ENCODE measurements at regions not wholly inside any gene's neighbourhood (a gene's known extent, or its start where the extent isn't known, plus 50 kb on each side); places are given as distances from the start of the nearest gene placed in this dataset.

DNA sequence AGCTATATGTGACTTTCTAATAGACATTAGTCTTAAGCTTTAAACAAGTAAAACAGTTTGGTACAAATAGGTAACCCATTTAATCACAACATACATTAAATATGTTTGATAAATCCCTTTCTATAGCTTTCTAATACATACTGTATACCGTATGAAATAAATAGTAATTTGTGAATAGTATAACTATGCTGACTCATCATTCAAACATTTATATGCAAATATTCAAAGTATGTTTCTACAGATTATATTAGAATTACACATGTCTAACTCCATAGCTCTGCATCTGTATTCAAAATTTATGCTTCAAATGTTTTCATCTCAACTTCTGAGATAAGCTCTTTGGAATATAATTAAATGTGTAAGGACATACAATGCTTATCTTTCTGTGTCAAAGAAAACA lies 142.7 kb upstream of the ZNF804A start:
- no peak for TF ChIP-seq EZH2 (IDR thresholded peaks at IDR 0.05; ENCODE audit: borderline replicate concordance, insufficient read depth, low read length, poor library complexity, severe bottlenecking)
- no peak for TF ChIP-seq SMC3 (conservative IDR thresholded peaks at IDR 0.05; ENCODE audit: poor library complexity)
- TF ChIP-seq, protein P1, sequence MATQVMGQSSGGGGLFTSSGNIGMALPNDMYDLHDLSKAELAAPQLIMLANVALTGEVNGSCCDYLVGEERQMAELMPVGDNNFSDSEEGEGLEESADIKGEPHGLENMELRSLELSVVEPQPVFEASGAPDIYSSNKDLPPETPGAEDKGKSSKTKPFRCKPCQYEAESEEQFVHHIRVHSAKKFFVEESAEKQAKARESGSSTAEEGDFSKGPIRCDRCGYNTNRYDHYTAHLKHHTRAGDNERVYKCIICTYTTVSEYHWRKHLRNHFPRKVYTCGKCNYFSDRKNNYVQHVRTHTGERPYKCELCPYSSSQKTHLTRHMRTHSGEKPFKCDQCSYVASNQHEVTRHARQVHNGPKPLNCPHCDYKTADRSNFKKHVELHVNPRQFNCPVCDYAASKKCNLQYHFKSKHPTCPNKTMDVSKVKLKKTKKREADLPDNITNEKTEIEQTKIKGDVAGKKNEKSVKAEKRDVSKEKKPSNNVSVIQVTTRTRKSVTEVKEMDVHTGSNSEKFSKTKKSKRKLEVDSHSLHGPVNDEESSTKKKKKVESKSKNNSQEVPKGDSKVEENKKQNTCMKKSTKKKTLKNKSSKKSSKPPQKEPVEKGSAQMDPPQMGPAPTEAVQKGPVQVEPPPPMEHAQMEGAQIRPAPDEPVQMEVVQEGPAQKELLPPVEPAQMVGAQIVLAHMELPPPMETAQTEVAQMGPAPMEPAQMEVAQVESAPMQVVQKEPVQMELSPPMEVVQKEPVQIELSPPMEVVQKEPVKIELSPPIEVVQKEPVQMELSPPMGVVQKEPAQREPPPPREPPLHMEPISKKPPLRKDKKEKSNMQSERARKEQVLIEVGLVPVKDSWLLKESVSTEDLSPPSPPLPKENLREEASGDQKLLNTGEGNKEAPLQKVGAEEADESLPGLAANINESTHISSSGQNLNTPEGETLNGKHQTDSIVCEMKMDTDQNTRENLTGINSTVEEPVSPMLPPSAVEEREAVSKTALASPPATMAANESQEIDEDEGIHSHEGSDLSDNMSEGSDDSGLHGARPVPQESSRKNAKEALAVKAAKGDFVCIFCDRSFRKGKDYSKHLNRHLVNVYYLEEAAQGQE (IDR thresholded peaks at IDR 0.05; ENCODE audit: borderline replicate concordance) = no peak
- no peak for TF ChIP-seq EP300 (conservative IDR thresholded peaks at IDR 0.05; ENCODE audit: poor library complexity, severe bottlenecking)
- TF ChIP-seq, protein P2, sequence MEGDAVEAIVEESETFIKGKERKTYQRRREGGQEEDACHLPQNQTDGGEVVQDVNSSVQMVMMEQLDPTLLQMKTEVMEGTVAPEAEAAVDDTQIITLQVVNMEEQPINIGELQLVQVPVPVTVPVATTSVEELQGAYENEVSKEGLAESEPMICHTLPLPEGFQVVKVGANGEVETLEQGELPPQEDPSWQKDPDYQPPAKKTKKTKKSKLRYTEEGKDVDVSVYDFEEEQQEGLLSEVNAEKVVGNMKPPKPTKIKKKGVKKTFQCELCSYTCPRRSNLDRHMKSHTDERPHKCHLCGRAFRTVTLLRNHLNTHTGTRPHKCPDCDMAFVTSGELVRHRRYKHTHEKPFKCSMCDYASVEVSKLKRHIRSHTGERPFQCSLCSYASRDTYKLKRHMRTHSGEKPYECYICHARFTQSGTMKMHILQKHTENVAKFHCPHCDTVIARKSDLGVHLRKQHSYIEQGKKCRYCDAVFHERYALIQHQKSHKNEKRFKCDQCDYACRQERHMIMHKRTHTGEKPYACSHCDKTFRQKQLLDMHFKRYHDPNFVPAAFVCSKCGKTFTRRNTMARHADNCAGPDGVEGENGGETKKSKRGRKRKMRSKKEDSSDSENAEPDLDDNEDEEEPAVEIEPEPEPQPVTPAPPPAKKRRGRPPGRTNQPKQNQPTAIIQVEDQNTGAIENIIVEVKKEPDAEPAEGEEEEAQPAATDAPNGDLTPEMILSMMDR (IDR thresholded peaks at IDR 0.05; ENCODE audit: poor library complexity, severe bottlenecking) = no peak
- TF ChIP-seq POLR2AphosphoS5 (IDR thresholded peaks at IDR 0.05) = no peak
- TF ChIP-seq RAD21 (conservative IDR thresholded peaks at IDR 0.05) = no peak
